HL-60 (cell line): ENCODE measurements at regions not wholly inside any gene's neighbourhood (a gene's known extent, or its start where the extent isn't known, plus 50 kb on each side); places are given as distances from the start of the nearest gene placed in this dataset.

Experiments
- DNase-seq, 2 experiments: peaks; one replicate each; pipeline ENCODE4 v3.0.0-alpha.2; 2010 to 2020; ENCODE audit warnings: low read depth in 1 of 2, low spot score in 1 of 2
- H3K27ac ChIP-seq: fragments of 250-450 bp; sonication (Bioruptor Pico); replicated peaks from 2 replicates; pipeline ENCODE4 v1.5.1; 2020; ENCODE audit warnings: mild to moderate bottlenecking, moderate library complexity
- H3K27me3 ChIP-seq: fragments of 250-450 bp; sonication (Bioruptor Pico); 2 replicates; pipeline ENCODE4 v1.5.1; 2021; ENCODE audit warnings: mild to moderate bottlenecking, moderate library complexity; ENCODE audit not compliant: insufficient read depth, poor library complexity, severe bottlenecking
- H3K4me3 ChIP-seq: replicated peaks from 2 replicates; pipeline ENCODE4 v1.5.1; 2011; ENCODE audit warnings: mild to moderate bottlenecking, control low read depth, low read length; ENCODE audit not compliant: insufficient read depth
- CTCF ChIP-seq: IDR thresholded peaks from one replicate; pipeline ENCODE4 v1.5.1; 2011; ENCODE audit warnings: low read length, control low read depth, inconsistent platforms; ENCODE audit not compliant: insufficient read depth
- GABPA ChIP-seq: IDR thresholded peaks from 2 replicates; pipeline ENCODE4 v1.6.1; 2012; ENCODE audit warnings: low read depth
- POLR2AphosphoS5 ChIP-seq: IDR thresholded peaks from 2 replicates; pipeline ENCODE4 v1.6.1; 2012; ENCODE audit warnings: low read depth
- REST ChIP-seq: IDR thresholded peaks from 2 replicates; pipeline ENCODE4 v1.6.1; 2012; ENCODE audit warnings: low read depth; ENCODE audit not compliant: insufficient replicate concordance
- SPI1 ChIP-seq: IDR thresholded peaks from 2 replicates; pipeline ENCODE4 v1.6.1; 2012; ENCODE audit warnings: low read depth, mild to moderate bottlenecking, borderline replicate concordance

GRCh38 chr9:30299126-30299780 is 2085.2 kb upstream of the ACO1 start:
- TF ChIP-seq SPI1 (no peak), REST (no peak), CTCF (no peak), GABPA (no peak), POLR2AphosphoS5 (no peak)
- no peak for DNase-seq
- H3K4me3 ChIP-seq, result no peak overlapping the region
- H3K27me3 ChIP-seq, result no peaks in the 10 kb centered on the region
- no peak overlapping the region for H3K27ac ChIP-seq

GRCh38 chr9:30301271-30301963 is 2083.0 kb upstream of the ACO1 start:
- H3K27me3 ChIP-seq, result no peaks in the 10 kb centered on the region
- H3K27ac ChIP-seq, result peak overlapping the region; percentile 94
- DNase-seq, result peak; percentile 45 to 65
- H3K4me3 ChIP-seq, result no peak overlapping the region
- TF ChIP-seq SPI1, result no peak
- TF ChIP-seq GABPA, result no peak
- no peak for TF ChIP-seq REST
- no peak for TF ChIP-seq POLR2AphosphoS5

GRCh38 chr9:30310711-30311110 is 2073.7 kb upstream of the ACO1 start:
- TF ChIP-seq CTCF (no peak), GABPA (no peak), POLR2AphosphoS5 (no peak), REST (no peak), SPI1 (no peak)
- no peak for DNase-seq
- no peak overlapping the region for H3K27ac ChIP-seq
- no peak overlapping the region for H3K4me3 ChIP-seq
- H3K27me3 ChIP-seq, result no peaks in the 10 kb centered on the region
